NCI-H146 treated with DMSO at 0.1 percent for 48 hours (cell line): ENCODE measurements at regions not wholly inside any gene's neighbourhood (a gene's known extent, or its start where the extent isn't known, plus 50 kb on each side); places are given as distances from the start of the nearest gene placed in this dataset.

Experiments used
- DNase-seq: peaks from one replicate; lab custom pipeline; 2025; ENCODE audit not compliant: unreplicated experiment; lab: John Stamatoyannopoulos, UW

- no peak for DNase-seq
Measured at GRCh38 chr2:41535575-41535974, 512.2 kb upstream of the PKDCC start.

GRCh38 chr2:41540272-41540998 lies 507.4 kb upstream of the PKDCC start:
- no peak for DNase-seq

DNA sequence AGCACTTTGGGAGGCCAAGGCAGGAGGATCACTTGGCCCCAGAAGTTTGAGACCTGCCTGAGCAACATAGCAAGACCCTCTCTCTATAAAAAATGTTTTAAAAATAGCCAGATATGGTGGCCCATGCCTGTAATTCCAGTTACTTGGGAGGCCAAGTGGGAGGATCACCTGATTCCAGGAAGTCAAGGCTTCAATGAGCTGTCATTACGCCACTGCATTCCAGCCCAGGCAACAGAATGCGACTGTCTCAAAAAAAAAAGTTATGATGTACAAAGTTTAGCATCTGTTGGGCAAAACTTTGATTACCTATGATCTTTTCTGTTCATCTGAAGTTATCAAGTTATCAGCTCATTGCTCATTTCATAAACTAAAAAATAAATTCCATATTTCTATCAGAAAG lies 504.1 kb upstream of the PKDCC start:
- no peak for DNase-seq

DNA sequence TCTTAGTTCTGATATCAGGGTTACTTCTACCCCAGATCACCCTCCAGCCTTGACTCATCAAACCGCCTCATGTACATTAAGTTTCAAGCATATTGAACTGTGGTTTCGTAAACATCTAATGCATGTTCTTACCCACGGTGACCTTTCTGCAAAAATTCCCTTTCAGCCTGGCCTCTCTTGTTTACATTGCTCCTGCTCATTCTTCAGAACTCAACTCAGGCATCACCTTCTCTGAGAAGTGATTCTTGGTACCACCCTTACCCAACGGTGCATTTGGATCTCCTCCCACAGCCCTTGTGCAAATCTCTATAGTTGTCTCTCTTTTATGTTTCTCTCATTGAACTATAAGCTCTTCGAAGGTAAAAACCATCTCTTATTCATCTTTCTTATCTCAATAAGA lies 503.1 kb upstream of the PKDCC start:
- DNase-seq, result no peak

DNA sequence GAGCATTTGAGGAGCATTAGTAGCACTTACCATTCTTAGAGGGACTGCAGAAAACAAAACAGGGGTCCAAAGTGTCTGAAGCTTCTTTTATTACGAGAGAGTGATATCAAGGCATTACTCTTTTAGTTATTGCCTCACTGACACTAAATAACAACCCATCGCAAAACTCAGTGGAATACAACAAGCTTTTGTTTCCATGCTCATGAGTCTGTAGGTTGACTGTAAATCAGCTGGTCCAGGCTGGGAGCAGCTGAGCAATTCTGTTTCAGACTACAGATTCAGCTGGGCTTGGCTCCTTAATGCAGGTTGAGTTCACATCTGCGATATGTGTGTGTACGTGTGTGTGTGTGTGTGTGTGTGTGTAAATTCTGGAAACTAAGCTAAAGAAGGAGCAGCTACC lies 501.8 kb upstream of the PKDCC start:
- no peak for DNase-seq

DNA sequence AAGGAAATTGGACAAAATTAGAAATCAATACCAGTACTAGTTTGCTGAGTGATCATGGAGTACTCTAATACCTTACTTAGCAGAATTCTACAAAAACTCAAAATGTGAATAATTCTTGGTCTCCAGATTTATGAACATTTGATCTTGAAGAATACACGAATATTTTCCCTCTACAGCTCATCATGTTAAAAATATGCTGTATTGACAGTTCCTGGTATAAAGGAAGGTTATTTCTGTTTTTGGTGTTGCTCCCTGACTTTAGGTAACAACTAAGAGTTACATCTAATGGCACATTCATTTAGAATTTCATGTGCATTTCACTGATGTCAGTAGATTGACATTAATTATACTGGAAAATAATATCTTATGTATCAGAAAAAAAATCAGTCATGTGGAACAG lies 479.2 kb upstream of the PKDCC start:
- DNase-seq, result no peak

DNA sequence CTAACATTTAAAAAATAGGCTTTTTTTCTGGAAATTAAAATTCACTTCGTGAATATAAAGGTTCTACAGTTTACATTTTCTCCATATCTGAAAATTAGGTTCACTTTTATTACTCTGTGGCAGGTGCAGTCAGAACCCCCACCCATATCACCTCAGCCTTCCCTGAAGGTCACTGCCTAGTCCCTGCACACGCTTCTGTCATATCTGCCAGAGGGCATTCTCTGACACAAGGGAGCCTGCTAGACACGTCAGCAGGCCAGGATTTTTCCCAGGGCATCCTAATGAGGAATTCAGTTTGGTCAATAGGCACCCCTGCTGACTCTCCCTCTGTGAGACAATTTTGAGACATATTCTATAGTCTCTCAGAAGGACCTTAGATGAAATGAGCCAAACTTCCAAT lies 475.7 kb upstream of the PKDCC start:
- no peak for DNase-seq

DNA sequence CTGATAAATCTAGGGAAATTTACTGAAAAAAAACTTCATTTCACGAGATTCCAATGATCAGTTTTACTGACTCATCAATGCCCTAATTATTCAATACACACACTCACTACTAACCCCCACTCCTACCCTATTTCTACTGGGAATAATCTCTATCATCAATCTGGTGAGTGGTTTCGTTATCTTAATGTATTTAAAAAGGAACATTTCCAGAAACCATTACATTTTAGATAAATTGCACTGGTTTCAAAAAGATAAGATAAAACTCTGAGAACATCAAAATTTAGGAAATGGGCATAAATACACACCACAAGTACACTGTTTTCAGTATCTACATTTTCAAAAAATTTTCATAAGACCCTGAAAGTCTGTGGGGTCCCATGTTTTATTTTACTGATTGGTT lies 471.4 kb upstream of the PKDCC start:
- no peak for DNase-seq

DNA sequence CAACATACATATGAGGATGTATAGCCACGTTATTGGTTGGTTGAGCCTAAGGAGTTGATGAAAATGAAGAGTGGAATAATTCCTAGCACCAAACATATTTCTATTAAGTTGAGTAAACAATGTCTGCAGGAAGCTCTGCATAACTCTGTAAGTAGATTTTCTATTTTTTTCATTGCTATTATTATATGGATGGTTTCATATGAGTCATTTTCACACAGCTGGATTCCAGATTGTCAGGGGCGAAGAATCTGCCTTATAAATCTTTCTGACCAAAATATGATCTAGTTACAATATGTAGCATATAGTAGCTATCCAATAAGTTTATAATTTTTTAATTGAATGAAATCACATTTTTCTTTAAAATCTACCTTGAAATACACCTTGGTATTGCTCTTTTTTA lies 468.0 kb upstream of the PKDCC start:
- DNase-seq, result no peak

GRCh38 chr2:41580806-41581205 lies 467.0 kb upstream of the PKDCC start:
- no peak for DNase-seq

GRCh38 chr2:41595240-41595639 lies 452.6 kb upstream of the PKDCC start:
- no peak for DNase-seq

- DNase-seq, result no peak
Measured at GRCh38 chr2:41597680-41598079, 450.1 kb upstream of the PKDCC start.

DNA sequence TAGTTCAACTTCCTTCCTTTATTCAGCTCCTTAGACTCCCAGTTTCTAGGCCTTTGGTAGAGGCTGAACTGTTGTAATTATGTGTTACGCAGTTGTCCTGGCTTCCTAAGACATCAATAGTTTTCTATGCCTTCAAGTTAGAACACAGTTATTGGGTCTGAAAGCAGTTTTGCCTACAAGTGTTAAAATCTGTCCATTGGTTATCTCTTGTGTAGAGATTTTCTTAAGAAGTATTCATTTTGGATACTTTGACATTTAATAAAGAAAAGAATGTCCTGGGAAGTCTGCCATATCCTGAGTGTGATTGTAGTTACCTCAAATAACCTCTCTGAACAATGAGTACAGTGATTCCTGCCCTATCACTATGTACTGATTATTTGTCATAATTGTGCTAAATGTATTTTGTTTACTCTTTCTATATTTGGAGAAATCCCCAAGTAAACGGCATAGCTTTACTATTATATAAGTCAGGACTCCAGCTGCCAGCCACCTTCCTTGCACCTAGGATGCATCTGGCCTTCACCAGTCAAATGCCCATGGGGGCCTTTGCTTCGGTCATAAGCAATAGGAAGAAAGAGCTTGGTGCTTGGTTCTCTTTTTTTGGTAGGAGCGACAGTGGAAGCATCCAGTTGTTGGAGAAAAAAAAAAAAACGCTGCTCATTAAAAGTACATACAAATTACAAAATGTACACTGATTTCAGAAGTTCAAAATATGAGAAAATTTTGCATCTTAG lies 449.5 kb upstream of the PKDCC start:
- DNase-seq, result no peak

- DNase-seq, result no peak
Measured at GRCh38 chr2:41600460-41600859, 447.4 kb upstream of the PKDCC start.

- no peak for DNase-seq
Measured at GRCh38 chr2:41602341-41602740, 445.5 kb upstream of the PKDCC start.

GRCh38 chr2:41605311-41605710 lies 442.5 kb upstream of the PKDCC start:
- DNase-seq, result no peak

- DNase-seq, result no peak
Measured at GRCh38 chr2:41605914-41606313, 441.9 kb upstream of the PKDCC start.

DNA sequence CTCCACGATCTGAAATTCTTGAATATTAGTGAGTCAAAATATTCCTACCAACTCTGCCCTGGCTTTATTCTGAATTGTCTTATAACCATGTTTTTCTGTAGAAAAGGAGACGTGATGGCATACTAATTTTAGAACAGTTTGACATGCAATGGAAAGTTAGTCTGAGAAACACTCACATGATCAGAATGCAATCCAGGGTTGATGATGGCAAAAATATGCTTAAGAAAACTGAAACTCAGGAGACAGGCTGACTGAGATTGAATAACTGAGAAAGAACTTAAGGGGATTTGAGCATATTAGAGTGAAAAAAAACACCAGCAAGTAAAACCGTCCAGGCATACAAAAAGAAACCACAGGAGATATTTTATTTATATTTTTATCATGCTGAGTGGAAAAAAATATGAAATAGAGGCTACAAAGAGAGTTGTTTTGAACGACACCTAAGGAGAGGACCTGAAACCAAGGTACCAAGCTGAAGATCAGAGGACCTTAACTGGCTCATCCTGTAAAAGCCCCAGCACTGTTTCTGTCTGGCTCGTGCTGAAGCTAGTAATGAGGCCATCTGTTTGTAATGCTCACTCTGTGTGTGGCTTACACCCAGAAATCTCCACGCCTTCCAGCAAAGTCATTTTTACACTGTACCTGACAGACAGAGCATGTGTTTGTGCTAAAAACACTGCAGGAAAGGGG lies 437.2 kb upstream of the PKDCC start:
- no peak for DNase-seq

DNA sequence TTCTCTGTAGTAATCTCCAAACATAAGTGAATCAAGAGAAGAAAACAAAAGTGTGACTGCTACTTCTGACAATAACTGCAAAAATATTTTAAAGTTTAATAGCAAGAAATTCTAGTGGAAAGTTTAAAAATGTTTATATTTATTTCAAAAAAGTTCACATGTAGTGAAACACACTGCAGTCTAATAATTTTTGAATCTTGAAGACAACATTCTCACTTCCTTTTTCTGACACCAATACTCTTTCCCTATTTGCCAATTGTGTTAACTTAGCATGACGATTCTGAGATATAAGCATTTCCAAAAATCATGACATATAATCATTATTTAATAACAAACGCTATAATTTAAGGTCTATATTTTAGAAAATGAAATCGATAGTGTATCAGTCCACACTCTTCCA lies 429.1 kb upstream of the PKDCC start:
- no peak for DNase-seq

- DNase-seq, result no peak
Measured at GRCh38 chr2:41621095-41621494, 426.7 kb upstream of the PKDCC start.

GRCh38 chr2:41621563-41621962 lies 426.3 kb upstream of the PKDCC start:
- DNase-seq, result peak; percentile 4

DNA sequence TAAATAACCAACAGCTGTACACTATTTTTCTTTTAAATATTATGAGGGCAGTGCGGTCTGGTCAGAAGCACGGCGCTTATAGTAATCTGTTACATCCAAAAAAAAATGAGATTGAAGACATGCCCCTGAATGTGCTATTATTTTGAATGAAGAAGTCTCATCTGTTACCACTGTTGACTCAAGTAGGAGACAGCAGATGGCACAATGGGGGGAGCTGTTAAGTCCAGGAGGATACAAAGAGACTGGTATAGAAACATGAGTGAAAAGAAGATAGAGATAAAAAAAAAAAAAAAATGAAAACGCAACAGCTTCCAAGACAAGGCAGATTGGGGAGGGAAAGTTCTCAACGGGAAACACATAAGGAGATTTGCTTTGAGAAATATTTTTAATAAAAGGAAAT lies 425.5 kb upstream of the PKDCC start:
- no peak for DNase-seq
